Liver (tissue), 3 donors: ENCODE measurements at regions not wholly inside any gene's neighbourhood (a gene's known extent, or its start where the extent isn't known, plus 50 kb on each side); places are given as distances from the start of the nearest gene placed in this dataset.

Source experiments
- GABPA ChIP-seq, 2 donors: IDR thresholded peaks in 1 of 2; conservative IDR thresholded peaks in 1 of 2; 2 replicates each; pipeline ENCODE4 v1.6.1; 2016; ENCODE audit warnings: antibody characterized with exemption in 2 of 2, mild to moderate bottlenecking in 1 of 2, moderate library complexity in 1 of 2
- RAD21 ChIP-seq, 2 donors: IDR thresholded peaks; 2 replicates each; pipeline ENCODE4 v1.6.1; 2016; ENCODE audit warnings: antibody characterized with exemption in 2 of 2, mild to moderate bottlenecking in 2 of 2
- TF ChIP-seq, protein P1 (sequence below): fragments of 150-350 bp; IDR thresholded peaks from 2 replicates; pipeline ENCODE4 v1.5.1; 2017; ENCODE audit warnings: improper control_type of control experiment, low read depth, low read length; ENCODE audit not compliant: missing input control
- TF ChIP-seq, protein P2 (sequence below): IDR thresholded peaks from 2 replicates; pipeline ENCODE4 v1.6.1; 2016; ENCODE audit warnings: antibody characterized with exemption, mild to moderate bottlenecking
- donor health status: healthy.
- donor health status: healthy.

DNA sequence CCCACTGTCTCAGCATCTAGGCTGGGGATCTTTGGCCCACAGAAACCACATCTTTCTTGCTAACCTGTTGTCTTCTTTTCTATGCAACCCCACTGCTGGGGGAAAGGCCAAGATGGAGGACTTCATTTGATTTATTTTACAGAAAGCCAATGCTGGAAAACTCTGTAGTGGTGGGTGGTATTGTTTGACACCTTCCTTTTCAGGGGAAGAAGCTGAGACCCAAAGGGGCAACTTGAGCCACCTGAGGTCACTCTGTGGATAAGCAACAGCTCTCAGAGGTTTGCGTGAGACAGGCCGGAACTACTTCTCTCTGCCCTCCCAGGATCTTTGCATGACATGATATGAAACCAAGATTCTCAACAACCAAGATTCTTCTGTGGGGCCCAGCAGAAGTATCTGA lies 645.2 kb downstream of the VRK1 start:
- TF ChIP-seq RAD21 (IDR thresholded peaks at IDR 0.05), result no peak
- TF ChIP-seq, protein P1, sequence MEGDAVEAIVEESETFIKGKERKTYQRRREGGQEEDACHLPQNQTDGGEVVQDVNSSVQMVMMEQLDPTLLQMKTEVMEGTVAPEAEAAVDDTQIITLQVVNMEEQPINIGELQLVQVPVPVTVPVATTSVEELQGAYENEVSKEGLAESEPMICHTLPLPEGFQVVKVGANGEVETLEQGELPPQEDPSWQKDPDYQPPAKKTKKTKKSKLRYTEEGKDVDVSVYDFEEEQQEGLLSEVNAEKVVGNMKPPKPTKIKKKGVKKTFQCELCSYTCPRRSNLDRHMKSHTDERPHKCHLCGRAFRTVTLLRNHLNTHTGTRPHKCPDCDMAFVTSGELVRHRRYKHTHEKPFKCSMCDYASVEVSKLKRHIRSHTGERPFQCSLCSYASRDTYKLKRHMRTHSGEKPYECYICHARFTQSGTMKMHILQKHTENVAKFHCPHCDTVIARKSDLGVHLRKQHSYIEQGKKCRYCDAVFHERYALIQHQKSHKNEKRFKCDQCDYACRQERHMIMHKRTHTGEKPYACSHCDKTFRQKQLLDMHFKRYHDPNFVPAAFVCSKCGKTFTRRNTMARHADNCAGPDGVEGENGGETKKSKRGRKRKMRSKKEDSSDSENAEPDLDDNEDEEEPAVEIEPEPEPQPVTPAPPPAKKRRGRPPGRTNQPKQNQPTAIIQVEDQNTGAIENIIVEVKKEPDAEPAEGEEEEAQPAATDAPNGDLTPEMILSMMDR, result no peak
- TF ChIP-seq, protein P2, sequence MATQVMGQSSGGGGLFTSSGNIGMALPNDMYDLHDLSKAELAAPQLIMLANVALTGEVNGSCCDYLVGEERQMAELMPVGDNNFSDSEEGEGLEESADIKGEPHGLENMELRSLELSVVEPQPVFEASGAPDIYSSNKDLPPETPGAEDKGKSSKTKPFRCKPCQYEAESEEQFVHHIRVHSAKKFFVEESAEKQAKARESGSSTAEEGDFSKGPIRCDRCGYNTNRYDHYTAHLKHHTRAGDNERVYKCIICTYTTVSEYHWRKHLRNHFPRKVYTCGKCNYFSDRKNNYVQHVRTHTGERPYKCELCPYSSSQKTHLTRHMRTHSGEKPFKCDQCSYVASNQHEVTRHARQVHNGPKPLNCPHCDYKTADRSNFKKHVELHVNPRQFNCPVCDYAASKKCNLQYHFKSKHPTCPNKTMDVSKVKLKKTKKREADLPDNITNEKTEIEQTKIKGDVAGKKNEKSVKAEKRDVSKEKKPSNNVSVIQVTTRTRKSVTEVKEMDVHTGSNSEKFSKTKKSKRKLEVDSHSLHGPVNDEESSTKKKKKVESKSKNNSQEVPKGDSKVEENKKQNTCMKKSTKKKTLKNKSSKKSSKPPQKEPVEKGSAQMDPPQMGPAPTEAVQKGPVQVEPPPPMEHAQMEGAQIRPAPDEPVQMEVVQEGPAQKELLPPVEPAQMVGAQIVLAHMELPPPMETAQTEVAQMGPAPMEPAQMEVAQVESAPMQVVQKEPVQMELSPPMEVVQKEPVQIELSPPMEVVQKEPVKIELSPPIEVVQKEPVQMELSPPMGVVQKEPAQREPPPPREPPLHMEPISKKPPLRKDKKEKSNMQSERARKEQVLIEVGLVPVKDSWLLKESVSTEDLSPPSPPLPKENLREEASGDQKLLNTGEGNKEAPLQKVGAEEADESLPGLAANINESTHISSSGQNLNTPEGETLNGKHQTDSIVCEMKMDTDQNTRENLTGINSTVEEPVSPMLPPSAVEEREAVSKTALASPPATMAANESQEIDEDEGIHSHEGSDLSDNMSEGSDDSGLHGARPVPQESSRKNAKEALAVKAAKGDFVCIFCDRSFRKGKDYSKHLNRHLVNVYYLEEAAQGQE, result no peak
- TF ChIP-seq GABPA (IDR thresholded peaks at IDR 0.05 in 1 of 2, conservative IDR thresholded peaks at IDR 0.05 in 1 of 2), result no peak
